CD14-positive monocyte (primary cell): ENCODE measurements at regions not wholly inside any gene's neighbourhood (a gene's known extent, or its start where the extent isn't known, plus 50 kb on each side); places are given as distances from the start of the nearest gene placed in this dataset.

Experiments
- DNase-seq, 3 donors: peaks; one replicate each; pipeline ENCODE4 v3.0.0-alpha.2; 2011 to 2022
- H2AFZ ChIP-seq: 2 replicates; pipeline ENCODE4 v1.6.0; 2012; ENCODE audit warnings: mild to moderate bottlenecking, low read depth, low read length, inconsistent platforms; ENCODE audit not compliant: insufficient read depth, poor library complexity, severe bottlenecking
- H3K27ac ChIP-seq, 2 donors: 1 replicate in 1 of 2; 2 replicates in 1 of 2; pipeline ENCODE4 v1.5.1; 2012 to 2013; ENCODE audit warnings: low read length in 2 of 2, control low read depth in 1 of 2, inconsistent platforms in 1 of 2, low read depth in 1 of 2, mild to moderate bottlenecking in 1 of 2
- H3K27me3 ChIP-seq, 2 donors: one replicate each; pipeline versions ENCODE4 v1.6.0 to v1.6.1; 2011 to 2013; ENCODE audit warnings: low read length in 2 of 2; ENCODE audit not compliant: control insufficient read depth in 2 of 2, insufficient read depth in 2 of 2
- H3K36me3 ChIP-seq, 2 donors: replicated peaks in 1 of 2; 1 replicate in 1 of 2; 2 replicates in 1 of 2; pipeline versions ENCODE4 v1.5.1 to v1.6.1; 2012 to 2013; ENCODE audit warnings: low read length in 2 of 2, control low read depth in 1 of 2, inconsistent platforms in 1 of 2, mild to moderate bottlenecking in 1 of 2; ENCODE audit not compliant: insufficient read depth in 2 of 2, control insufficient read depth in 1 of 2
- H3K4me1 ChIP-seq, 2 donors: 1 replicate in 1 of 2; 2 replicates in 1 of 2; pipeline versions ENCODE4 v1.5.1 to v1.6.1; 2012 to 2013; ENCODE audit warnings: low read length in 2 of 2, control low read depth in 1 of 2, inconsistent platforms in 1 of 2, mild to moderate bottlenecking in 1 of 2, moderate library complexity in 1 of 2; ENCODE audit not compliant: insufficient read depth in 2 of 2, control insufficient read depth in 1 of 2
- H3K4me2 ChIP-seq: replicated peaks from 2 replicates; pipeline ENCODE3; 2012; ENCODE audit warnings: low read length, moderate library complexity, mild to moderate bottlenecking; ENCODE audit not compliant: poor library complexity, severe bottlenecking; ENCODE audit errors: extremely low read depth
- H3K4me3 ChIP-seq, 3 experiments: fragments of 200-600 bp in 1 of 3; sonication (generic) in 1 of 3; replicated peaks in 1 of 3; 1 replicate in 2 of 3; 2 replicates in 1 of 3; pipeline ENCODE4 v1.5.1; 2011 to 2013; ENCODE audit warnings: low read length in 3 of 3, mild to moderate bottlenecking in 3 of 3, control low read depth in 2 of 3, low read depth in 2 of 3, inconsistent platforms in 1 of 3, moderate library complexity in 1 of 3
- H3K79me2 ChIP-seq: 2 replicates; pipeline ENCODE4 v1.6.0; 2012; ENCODE audit warnings: mild to moderate bottlenecking, control low read depth, inconsistent platforms, low read length, moderate library complexity; ENCODE audit not compliant: insufficient read depth
- H3K9ac ChIP-seq: 2 replicates; pipeline ENCODE4 v1.6.0; 2017; ENCODE audit warnings: low read length, mild to moderate bottlenecking; ENCODE audit not compliant: insufficient read depth, poor library complexity, severe bottlenecking
- H3K9me3 ChIP-seq, 2 donors: replicated peaks in 1 of 2; 1 replicate in 1 of 2; 2 replicates in 1 of 2; pipeline versions ENCODE4 v1.5.1 to v1.6.1; 2012 to 2013; ENCODE audit warnings: low read length in 2 of 2, control low read depth in 1 of 2; ENCODE audit not compliant: control insufficient read depth in 1 of 2, insufficient read depth in 1 of 2
- H4K20me1 ChIP-seq: 2 replicates; pipeline ENCODE4 v1.6.0; 2012; ENCODE audit warnings: mild to moderate bottlenecking, low read length, control low read depth, moderate library complexity; ENCODE audit not compliant: insufficient read depth
- H3K27ac Mint-ChIP-seq, 7 donors: one replicate each; pipeline ENCODE4 v1.8.0; 2020; ENCODE audit warnings: mild to moderate bottlenecking in 7 of 7, mixed read lengths in 7 of 7, moderate library complexity in 6 of 7, inconsistent platforms in 2 of 7
- H3K27me3 Mint-ChIP-seq, 3 donors: one replicate each; pipeline ENCODE4 v1.8.0; 2021 to 2022; ENCODE audit warnings: low read depth in 3 of 3, mild to moderate bottlenecking in 3 of 3, mixed read lengths in 3 of 3, moderate library complexity in 3 of 3, inconsistent platforms in 1 of 3
- H3K36me3 Mint-ChIP-seq, 2 donors: one replicate each; pipeline ENCODE4 v1.8.0; 2020; ENCODE audit warnings: mixed read lengths in 2 of 2, inconsistent platforms in 1 of 2, mild to moderate bottlenecking in 1 of 2
- H3K4me1 Mint-ChIP-seq: one replicate; pipeline ENCODE4 v1.8.0; 2020; ENCODE audit warnings: mild to moderate bottlenecking, mixed read lengths
- H3K4me3 Mint-ChIP-seq, 2 donors: one replicate each; pipeline ENCODE4 v1.8.0; 2020; ENCODE audit warnings: mild to moderate bottlenecking in 2 of 2, mixed read lengths in 2 of 2, moderate library complexity in 1 of 2
- H3K9me3 Mint-ChIP-seq, 7 donors: one replicate each; pipeline ENCODE4 v1.8.0; 2020 to 2022; ENCODE audit warnings: mixed read lengths in 7 of 7, mild to moderate bottlenecking in 6 of 7, moderate library complexity in 6 of 7, inconsistent platforms in 2 of 7
- CTCF ChIP-seq: fragments of 200-600 bp; IDR thresholded peaks from one replicate; pipeline ENCODE4 v1.8.0; 2022; ENCODE audit warnings: antibody characterized with exemption, mild to moderate bottlenecking
- WGBS: methylation state at CpG from one replicate; pipeline ENCODE4 v1.1.5; 2013; ENCODE audit warnings: missing lambda C conversion rate; ENCODE audit not compliant: insufficient coverage; 5-methylcytosine and 5-hydroxymethylcytosine counted together
- intact Hi-C, 2 donors: fragments of 100-400 bp; cut with micrococcal nuclease; formaldehyde crosslinking; loops; one replicate each; pipeline versions ENCODE4 v1.15.0 to v1.15.1; 2023

- no peaks in the 10 kb centered on the region for H3K36me3 Mint-ChIP-seq
- Histone ChIP-seq H2AFZ (no peak overlapping the region), H3K36me3 (no peaks in the 10 kb centered on the region), H3K9ac (no peak overlapping the region), H3K79me2 (no peaks in the 10 kb centered on the region), H4K20me1 (no peaks in the 10 kb centered on the region), H3K4me3 (no peak overlapping the region), H3K27ac (no peak overlapping the region), H3K27me3 (no peaks in the 10 kb centered on the region), H3K4me2 (no peak overlapping the region), H3K4me1 (peaks cover 5 to 6% of the 10 kb centered on the region in 2 donors), H3K9me3 (no peaks in the 10 kb centered on the region)
- intact Hi-C loops: loop anchor here (10.0 kb wide), 2 partner anchors 403 to 653 kb away; no protein-coding TSS in a partner anchor
- H3K9me3 Mint-ChIP-seq: peaks cover 0 to 3% (median 1%) of the 10 kb centered on the region in 7 donors
- H3K4me1 Mint-ChIP-seq: peaks cover 6% of the 10 kb centered on the region
- 100% methylated on average over 4 of the region's 7 CpGs for WGBS
- H3K27me3 Mint-ChIP-seq: peaks cover 3 to 13% (median 9%) of the 10 kb centered on the region in 3 donors
- H3K27ac Mint-ChIP-seq: peak overlapping the region in 1 of 7 donors; percentile 41
- no peak for DNase-seq
- no peak overlapping the region for H3K4me3 Mint-ChIP-seq
- no peak for TF ChIP-seq CTCF
Measured at GRCh38 chr9:91032121-91032531, 230.5 kb downstream of the SYK start.

GRCh38 chr9:91033270-91033669 lies 231.7 kb downstream of the SYK start:
- H3K9me3 Mint-ChIP-seq: peaks cover 0 to 3% (median 1%) of the 10 kb centered on the region in 7 donors
- Histone ChIP-seq H3K9ac (no peak overlapping the region), H2AFZ (no peak overlapping the region), H3K4me1 (peaks cover 10 to 11% of the 10 kb centered on the region in 2 donors), H3K9me3 (no peaks in the 10 kb centered on the region), H3K36me3 (no peaks in the 10 kb centered on the region), H3K27ac (no peak overlapping the region), H3K4me3 (no peak overlapping the region), H3K4me2 (no peak overlapping the region), H3K79me2 (no peaks in the 10 kb centered on the region), H3K27me3 (no peaks in the 10 kb centered on the region), H4K20me1 (no peaks in the 10 kb centered on the region)
- H3K36me3 Mint-ChIP-seq: no peaks in the 10 kb centered on the region
- no peak overlapping the region for H3K27ac Mint-ChIP-seq
- 98% methylated on average over 4 of the region's 5 CpGs for WGBS
- DNase-seq: no peak
- peaks cover 5 to 17% (median 12%) of the 10 kb centered on the region in 3 donors for H3K27me3 Mint-ChIP-seq
- intact Hi-C loops: loop anchor here (10.0 kb wide), 2 partner anchors 402 to 652 kb away; no protein-coding TSS in a partner anchor
- TF ChIP-seq CTCF: no peak
- H3K4me1 Mint-ChIP-seq: peaks cover 17% of the 10 kb centered on the region
- no peak overlapping the region for H3K4me3 Mint-ChIP-seq
